NCI-H2171 (cell line): ENCODE measurements at regions not wholly inside any gene's neighbourhood (a gene's known extent, or its start where the extent isn't known, plus 50 kb on each side); places are given as distances from the start of the nearest gene placed in this dataset.
"Not testable (repeated sequence)": the region's sequence is repeated elsewhere in the genome, so short reads cannot be mapped to it uniquely, and the experiment has no call there.

ENCODE experiments used
- DNase-seq: peaks from one replicate; lab custom pipeline; 2025; lab: John Stamatoyannopoulos, UW

DNA sequence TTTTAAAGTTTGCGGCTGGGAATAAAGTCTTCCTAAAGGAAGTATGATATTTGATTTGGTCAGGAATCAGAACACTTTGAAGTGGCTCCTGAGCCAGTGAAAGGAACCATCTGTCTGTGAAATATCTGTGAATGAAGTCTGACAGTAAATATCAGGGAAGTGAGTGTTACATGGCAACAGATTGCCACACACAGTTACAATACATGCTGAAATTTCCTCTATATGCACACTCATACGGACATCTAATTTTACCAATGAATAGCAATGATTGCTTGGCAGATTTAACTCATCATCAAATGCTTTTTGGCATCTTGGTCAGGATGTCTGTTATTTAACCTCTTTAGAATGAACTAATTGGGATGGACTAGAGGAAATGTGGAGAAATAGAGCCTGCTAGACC lies 1023.8 kb downstream of the FAT4 start:
- no peak for DNase-seq

GRCh38 chr4:126341927-126342326 lies 1027.2 kb downstream of the FAT4 start:
- no peak for DNase-seq

DNA sequence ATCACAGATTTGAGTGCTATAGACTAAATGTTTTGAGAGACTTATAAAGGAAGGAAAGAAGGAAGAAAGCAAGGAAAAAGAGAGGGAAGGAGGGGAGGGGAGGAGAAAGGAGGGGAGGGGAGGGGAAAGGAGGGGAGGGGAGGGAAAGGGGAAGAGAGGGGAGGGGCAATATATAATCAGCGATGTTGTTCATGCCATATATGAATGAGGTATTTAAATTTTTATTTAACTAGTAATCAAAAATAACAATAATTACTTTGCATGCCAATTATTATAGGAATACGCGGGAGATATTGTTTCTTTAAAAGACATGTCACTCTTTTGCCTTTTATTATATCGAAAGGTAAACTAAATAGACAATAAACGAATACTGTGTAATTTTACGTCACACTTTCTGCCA lies 1029.7 kb downstream of the FAT4 start:
- DNase-seq = no peak

GRCh38 chr4:126346654-126347053 lies 1031.9 kb downstream of the FAT4 start:
- DNase-seq = no peak

- peak; percentile 24 for DNase-seq
Observed at GRCh38 chr4:126354784-126355183, 1040.0 kb downstream of the FAT4 start.

DNA sequence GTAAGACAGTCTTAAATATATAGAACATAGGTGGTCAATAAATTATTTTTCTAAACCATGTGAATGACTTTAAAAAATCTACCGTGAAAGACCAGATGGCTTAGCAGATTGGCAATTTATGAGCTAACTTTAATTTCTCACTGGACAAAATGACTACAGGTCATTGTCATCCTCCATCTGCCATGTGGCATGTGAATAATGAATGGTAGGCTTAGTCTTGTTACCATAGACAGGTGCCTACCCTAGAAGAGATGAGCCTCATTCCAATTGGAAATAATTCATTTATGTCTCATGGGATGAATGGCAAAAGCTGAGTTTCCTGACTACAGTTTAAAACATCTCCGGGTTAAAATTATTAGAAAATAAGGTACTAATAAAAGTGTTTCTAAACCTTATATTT lies 1043.3 kb downstream of the FAT4 start:
- peak; percentile 5 for DNase-seq

GRCh38 chr4:126361287-126361686 lies 1046.5 kb downstream of the FAT4 start:
- no peak for DNase-seq

- DNase-seq = no peak
Observed at GRCh38 chr4:126364311-126364911, 1049.7 kb downstream of the FAT4 start.

GRCh38 chr4:126369076-126369475 lies 1054.3 kb downstream of the FAT4 start:
- DNase-seq = no peak

DNA sequence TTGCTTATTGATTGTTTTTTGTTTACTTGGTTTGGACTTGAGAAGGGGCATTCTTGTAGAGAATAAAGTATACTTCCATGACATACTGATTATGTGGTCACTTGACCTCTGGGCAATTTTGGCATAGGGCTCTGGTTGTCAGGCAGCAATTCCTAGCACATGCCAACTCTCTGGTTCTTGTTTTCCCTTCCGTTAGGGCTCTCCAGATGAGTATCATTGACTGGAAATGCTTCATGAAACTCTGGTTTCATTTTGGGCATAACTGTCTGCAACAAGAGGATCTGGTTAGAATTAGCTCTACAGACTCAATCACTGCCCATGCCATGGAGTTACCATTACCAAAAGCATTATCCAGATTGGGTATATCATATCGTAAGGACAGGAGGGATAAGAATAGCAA lies 1057.9 kb downstream of the FAT4 start:
- no peak for DNase-seq

- no peak for DNase-seq
Observed at GRCh38 chr4:126375462-126376054, 1060.8 kb downstream of the FAT4 start.

DNA sequence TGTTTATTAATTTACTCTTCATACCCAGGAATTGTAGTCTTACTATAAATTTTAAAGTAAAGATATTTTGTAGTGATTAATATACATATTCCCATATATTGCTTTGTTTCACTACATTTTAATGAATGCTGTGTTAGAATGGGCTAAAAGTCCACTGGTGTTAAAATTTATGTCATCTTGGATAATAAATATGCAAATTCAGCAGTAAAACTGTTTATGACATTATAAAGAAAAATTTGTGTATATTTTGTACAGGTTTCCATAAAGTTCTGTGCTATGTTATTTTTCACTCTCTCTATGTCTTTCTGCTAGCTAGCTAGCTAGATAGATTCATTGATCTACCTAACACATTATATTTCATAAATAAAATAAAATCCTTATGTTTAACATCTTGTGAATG lies 1071.2 kb downstream of the FAT4 start:
- no peak for DNase-seq

DNA sequence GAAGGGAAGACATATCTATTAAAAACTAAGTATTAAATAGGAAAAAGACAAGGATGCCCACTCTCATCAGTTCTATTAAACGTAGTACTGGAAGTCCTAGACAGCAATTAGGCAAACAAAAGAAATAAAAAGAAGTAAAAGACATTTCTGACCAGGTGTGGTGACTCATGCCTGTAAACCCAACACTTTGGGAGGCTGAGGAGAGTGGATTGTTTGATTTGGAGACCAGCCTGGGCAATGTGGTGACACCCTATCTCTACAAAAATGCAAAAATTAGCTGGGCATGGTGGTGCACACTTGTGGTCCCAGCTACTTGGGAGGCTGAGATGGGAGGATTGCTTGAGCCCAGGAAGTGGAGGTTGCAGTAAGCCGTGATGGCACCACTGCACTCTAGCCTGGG lies 1071.8 kb downstream of the FAT4 start:
- no peak for DNase-seq

GRCh38 chr4:126395664-126396063 lies 1080.9 kb downstream of the FAT4 start:
- DNase-seq = no peak

GRCh38 chr4:126396121-126396520 lies 1081.4 kb downstream of the FAT4 start:
- no peak for DNase-seq

DNA sequence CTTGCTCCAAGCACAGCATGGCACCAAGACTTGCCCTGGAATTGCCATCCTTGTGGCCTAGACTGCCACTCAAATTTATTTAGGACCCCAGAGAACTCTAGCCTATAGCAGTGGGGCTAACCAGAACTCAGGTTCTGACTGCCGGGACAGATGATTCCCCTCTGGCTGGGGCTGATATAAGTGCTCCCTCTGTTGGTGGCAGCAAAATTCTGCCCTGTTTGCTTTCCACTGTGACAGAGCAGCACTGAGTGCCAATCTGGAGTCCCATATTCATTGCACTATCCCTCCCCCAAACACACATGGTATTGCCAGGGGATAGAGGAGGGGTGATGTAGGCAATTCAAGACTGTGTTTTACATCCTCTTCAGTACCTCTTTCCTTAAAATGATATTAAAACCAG lies 1081.9 kb downstream of the FAT4 start:
- no peak for DNase-seq

- no peak for DNase-seq
Observed at GRCh38 chr4:126404549-126404948, 1089.8 kb downstream of the FAT4 start.

DNA sequence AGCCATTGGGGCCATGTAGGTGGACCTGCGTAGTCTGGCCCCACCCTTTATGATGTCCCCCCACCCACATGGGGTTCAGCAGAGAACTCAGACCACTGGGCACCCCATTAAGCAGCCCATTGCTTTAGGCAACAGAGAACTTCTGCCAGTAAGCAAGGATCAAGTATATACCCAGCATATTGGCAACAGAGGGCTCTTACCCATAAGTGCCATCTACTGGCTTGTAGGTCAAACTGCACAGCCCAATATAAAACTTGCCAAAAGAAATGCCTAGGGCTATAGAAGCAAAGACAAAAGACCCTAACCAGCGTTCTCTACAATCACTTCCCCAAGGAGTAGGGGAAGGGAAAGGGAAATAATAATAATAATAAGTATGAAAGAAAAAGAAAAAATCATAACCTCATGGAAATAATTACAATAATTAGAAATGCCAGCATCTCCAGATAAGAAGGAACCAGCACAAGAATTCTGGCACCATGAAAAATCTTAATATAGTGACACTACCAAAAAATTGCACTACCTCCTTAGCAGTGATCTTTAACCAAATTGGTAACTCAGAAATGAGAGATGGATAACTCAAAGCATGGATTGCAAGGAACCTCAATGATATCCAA lies 1090.7 kb downstream of the FAT4 start:
- no peak for DNase-seq

- DNase-seq = no peak
Observed at GRCh38 chr4:126409746-126410145, 1095.0 kb downstream of the FAT4 start.

DNA sequence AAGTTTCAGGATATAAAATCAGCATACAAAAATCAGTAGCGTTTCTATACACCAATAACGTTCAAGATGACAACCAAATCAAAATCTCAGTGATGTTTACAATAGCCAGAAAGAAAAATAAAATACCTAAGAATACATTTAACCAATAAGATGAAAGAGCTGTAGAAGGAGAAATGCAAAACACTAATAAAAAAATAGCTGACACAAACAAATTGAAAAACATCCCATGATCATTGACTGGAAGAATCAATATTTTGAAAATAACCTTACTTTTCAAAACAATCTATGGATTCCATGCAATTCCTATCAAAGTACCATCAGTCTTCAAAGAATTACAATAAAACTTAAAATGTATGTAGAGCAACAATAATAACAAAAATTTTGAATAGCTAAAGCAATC lies 1096.3 kb downstream of the FAT4 start:
- no peak for DNase-seq

GRCh38 chr4:126412310-126412709 lies 1097.6 kb downstream of the FAT4 start:
- DNase-seq = not testable (repeated sequence)

DNA sequence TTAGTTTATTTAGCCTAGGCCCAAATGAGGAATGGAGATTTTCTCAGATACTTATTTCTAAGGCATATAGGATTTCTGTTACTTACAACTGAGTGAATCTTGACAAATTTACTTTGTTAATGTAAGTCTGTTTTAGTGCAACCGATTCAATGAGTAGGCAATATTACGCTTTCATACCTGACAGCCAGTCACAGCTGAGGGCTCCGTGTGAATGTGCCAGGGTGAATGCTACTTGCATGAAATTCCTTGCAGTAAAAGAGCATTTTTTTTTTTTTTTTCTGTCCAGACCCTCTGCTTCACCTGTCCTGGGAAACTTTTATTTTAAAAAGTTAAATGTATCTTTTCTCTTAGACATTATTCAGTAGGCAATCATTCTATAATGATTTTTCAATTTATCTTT lies 1100.0 kb downstream of the FAT4 start:
- no peak for DNase-seq

DNA sequence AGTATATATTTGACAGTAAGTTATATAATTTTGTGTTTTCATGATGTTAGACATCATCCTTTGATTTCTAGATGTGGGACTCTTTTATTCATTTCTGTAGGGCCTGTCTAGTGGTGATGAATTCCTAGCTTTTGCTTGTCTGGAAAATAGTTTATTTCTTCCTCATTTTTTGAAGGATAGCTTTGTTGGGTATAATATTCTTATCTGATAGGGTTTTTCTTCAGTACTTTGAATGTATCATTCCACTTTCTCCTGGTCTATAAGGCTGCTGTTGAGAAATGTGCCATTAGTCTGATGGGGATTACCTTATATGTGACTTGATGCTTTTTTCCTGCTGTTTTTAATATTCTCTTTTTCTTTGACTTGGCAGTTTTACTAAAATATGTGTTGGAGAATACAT lies 1104.5 kb downstream of the FAT4 start:
- DNase-seq = no peak

- no peak for DNase-seq
Observed at GRCh38 chr4:126427853-126428252, 1113.1 kb downstream of the FAT4 start.
